ENCODE measurements at regions not wholly inside any gene's neighbourhood (a gene's known extent, or its start where the extent isn't known, plus 50 kb on each side); places are given as distances from the start of the nearest gene placed in this dataset.

DNA sequence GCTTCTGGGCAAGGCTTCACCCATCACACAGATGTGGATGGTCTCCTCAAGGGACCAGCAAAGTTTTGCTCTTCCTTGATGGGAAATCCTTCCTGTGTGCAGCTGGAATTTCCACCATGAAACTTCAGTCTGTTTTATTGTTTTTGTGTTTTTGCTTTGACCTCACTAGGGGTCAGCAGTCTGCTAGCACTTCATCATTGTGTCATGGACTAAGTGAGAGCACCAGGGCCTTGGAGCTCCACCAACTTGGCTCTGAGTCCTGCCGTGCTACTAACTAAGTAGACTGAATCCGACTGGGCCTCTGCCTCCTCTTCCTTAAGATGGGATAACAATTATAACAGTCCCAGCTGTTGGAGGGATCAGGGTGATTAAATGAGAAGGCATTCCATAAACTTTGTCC, 305.8 kb upstream of the NCAM1 start:
- no peaks in the 10 kb centered on the region for H3K9me3 ChIP-seq
- no peaks in the 10 kb centered on the region for H3K27me3 ChIP-seq
- no peak overlapping the region for H3K4me3 ChIP-seq
- DNase-seq (ENCODE audit: low spot score): peak; percentile 80
- TF ChIP-seq CTCF (IDR thresholded peaks at IDR 0.05): peak in 1 of 2 donors; percentile 25
- no peaks in the 10 kb centered on the region for H3K36me3 ChIP-seq
- H3K27ac ChIP-seq: peak overlapping the region in 1 of 2 donors; percentile 74
- H3K4me1 ChIP-seq: peaks cover 0 to 42% of the 10 kb centered on the region in 2 donors

DNA sequence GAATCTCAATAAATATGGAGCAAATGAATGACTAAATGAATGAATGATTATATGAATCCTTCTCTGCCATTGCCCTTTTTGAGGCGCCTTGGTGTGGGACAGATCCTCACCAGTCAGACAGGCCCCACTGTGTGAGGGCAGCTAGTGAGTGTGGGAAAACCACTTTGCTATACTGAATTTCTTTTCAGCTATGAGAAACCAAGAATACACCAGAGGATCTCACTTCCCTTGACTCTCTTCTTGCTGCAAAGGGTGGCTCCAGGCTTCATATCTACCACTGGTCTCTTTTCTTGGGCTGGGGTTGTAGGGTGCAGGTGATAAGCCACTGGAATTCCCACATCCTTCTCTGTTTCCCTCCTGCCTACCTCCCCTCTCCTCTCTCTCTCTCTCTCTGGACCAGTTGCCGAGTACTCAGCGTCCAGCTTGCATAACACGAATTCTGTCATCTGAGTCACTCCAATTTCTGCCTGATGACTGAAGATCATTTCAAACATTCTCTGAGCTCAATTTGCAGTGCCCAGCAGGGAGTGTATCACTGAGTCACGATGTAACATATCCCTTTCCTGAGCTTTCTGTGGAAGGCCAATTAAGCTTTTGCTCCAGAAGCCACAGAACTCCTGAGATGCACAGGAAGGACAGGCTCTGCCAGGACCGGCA, 304.3 kb upstream of the NCAM1 start:
- peak overlapping the region; percentile 1 to 74 for H3K27ac ChIP-seq
- no peak for DNase-seq (ENCODE audit: low spot score)
- peaks cover 0 to 42% of the 10 kb centered on the region in 2 donors for H3K4me1 ChIP-seq
- H3K27me3 ChIP-seq: no peaks in the 10 kb centered on the region
- no peaks in the 10 kb centered on the region for H3K9me3 ChIP-seq
- TF ChIP-seq CTCF (IDR thresholded peaks at IDR 0.05): no peak
- no peaks in the 10 kb centered on the region for H3K36me3 ChIP-seq
- no peak overlapping the region for H3K4me3 ChIP-seq

- H3K27me3 ChIP-seq: no peaks in the 10 kb centered on the region
- no peaks in the 10 kb centered on the region for H3K36me3 ChIP-seq
- no peak for TF ChIP-seq CTCF (IDR thresholded peaks at IDR 0.05)
- no peak overlapping the region for H3K4me3 ChIP-seq
- H3K9me3 ChIP-seq: no peaks in the 10 kb centered on the region
- DNase-seq (ENCODE audit: low spot score): no peak
- H3K27ac ChIP-seq: peak overlapping the region in 1 of 2 donors; percentile 74
- peaks cover 0 to 42% of the 10 kb centered on the region in 2 donors for H3K4me1 ChIP-seq
Observed at GRCh38 chr11:112658431-112658878, 302.8 kb upstream of the NCAM1 start.

- no peak for TF ChIP-seq CTCF (IDR thresholded peaks at IDR 0.05)
- Histone ChIP-seq H3K4me1 (peaks cover 0 to 24% of the 10 kb centered on the region in 2 donors), H3K36me3 (no peaks in the 10 kb centered on the region), H3K27ac (no peak overlapping the region), H3K9me3 (no peaks in the 10 kb centered on the region), H3K27me3 (no peaks in the 10 kb centered on the region), H3K4me3 (no peak overlapping the region)
- no peak for DNase-seq (ENCODE audit: low spot score)
Observed at GRCh38 chr11:112661146-112661545, 300.1 kb upstream of the NCAM1 start.

DNA sequence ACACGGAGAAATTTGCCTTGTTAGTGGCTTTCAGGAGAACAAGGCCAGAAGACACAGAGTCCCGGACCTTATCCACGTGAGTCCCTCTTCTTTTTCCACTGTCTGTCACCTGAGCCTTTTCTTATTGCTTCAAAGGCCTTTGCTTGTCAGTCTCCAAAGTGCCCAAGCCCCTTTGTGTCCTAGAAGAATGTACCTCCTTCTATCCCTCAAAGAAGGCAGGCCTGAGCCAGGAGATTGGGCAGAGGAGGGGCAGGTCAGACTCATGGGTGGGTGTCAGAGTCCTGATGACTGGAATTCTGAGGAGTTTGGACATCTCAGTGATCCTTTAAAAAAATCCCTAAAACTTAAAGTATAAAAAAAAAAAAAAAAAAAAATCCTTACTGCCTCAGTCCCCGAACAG, 299.6 kb upstream of the NCAM1 start:
- no peak for DNase-seq (ENCODE audit: low spot score)
- no peaks in the 10 kb centered on the region for H3K36me3 ChIP-seq
- TF ChIP-seq CTCF (IDR thresholded peaks at IDR 0.05): no peak
- H3K4me1 ChIP-seq: peaks cover 0 to 20% of the 10 kb centered on the region in 2 donors
- no peaks in the 10 kb centered on the region for H3K27me3 ChIP-seq
- H3K27ac ChIP-seq: no peak overlapping the region
- H3K9me3 ChIP-seq: no peaks in the 10 kb centered on the region
- H3K4me3 ChIP-seq: no peak overlapping the region

- Histone ChIP-seq H3K36me3 (no peaks in the 10 kb centered on the region), H3K4me3 (no peak overlapping the region), H3K9me3 (no peaks in the 10 kb centered on the region), H3K27ac (no peak overlapping the region), H3K4me1 (peaks cover 0 to 10% of the 10 kb centered on the region in 2 donors), H3K27me3 (no peaks in the 10 kb centered on the region)
- DNase-seq (ENCODE audit: low spot score): no peak
- TF ChIP-seq CTCF (IDR thresholded peaks at IDR 0.05): no peak
Observed at GRCh38 chr11:112662554-112662953, 298.7 kb upstream of the NCAM1 start.
